Smooth muscle cell (in vitro differentiated cells): ENCODE measurements at regions not wholly inside any gene's neighbourhood (a gene's known extent, or its start where the extent isn't known, plus 50 kb on each side); places are given as distances from the start of the nearest gene placed in this dataset.
"Not testable (repeated sequence)": the region's sequence is repeated elsewhere in the genome, so short reads cannot be mapped to it uniquely, and the experiment has no call there.

Experiments used
- DNase-seq: peaks from one replicate; lab custom pipeline; 2025; ENCODE audit not compliant: unreplicated experiment; lab: John Stamatoyannopoulos, UW
- H2AFZ ChIP-seq: fragments of 200-600 bp; sonication (generic); 2 replicates; pipeline ENCODE4 v1.6.0; 2016; ENCODE audit warnings: antibody characterized with exemption, low read depth, mild to moderate bottlenecking
- H3F3A ChIP-seq: fragments of 200-600 bp; sonication (generic); 2 replicates; pipeline ENCODE4 v1.6.0; 2017; ENCODE audit warnings: antibody characterized with exemption, low read depth
- H3K27ac ChIP-seq: fragments of 200-600 bp; sonication (generic); 2 replicates; pipeline ENCODE4 v1.5.1; 2016; ENCODE audit warnings: low read depth, mild to moderate bottlenecking
- H3K27me3 ChIP-seq: fragments of 200-600 bp; sonication (generic); 2 replicates; pipeline ENCODE4 v1.6.1; 2016; ENCODE audit warnings: low read depth, mild to moderate bottlenecking
- H3K36me3 ChIP-seq: fragments of 200-600 bp; sonication (generic); 2 replicates; pipeline ENCODE4 v1.5.1; 2016; ENCODE audit warnings: low read depth
- H3K4me1 ChIP-seq: fragments of 200-600 bp; sonication (generic); 2 replicates; pipeline ENCODE4 v1.5.1; 2016; ENCODE audit warnings: low read depth
- H3K4me2 ChIP-seq: fragments of 200-600 bp; sonication (generic); 2 replicates; pipeline ENCODE4 v1.6.0; 2016; ENCODE audit warnings: mild to moderate bottlenecking
- H3K4me3 ChIP-seq: fragments of 200-600 bp; sonication (generic); 2 replicates; pipeline ENCODE4 v1.5.1; 2016; ENCODE audit warnings: mild to moderate bottlenecking
- H3K79me2 ChIP-seq: fragments of 200-600 bp; sonication (generic); 2 replicates; pipeline ENCODE4 v1.6.0; 2016; ENCODE audit warnings: low read depth, mild to moderate bottlenecking
- H3K9ac ChIP-seq: fragments of 200-600 bp; sonication (generic); 2 replicates; pipeline ENCODE4 v1.6.0; 2016; ENCODE audit warnings: low read depth
- H3K9me3 ChIP-seq: fragments of 200-600 bp; sonication (generic); replicated peaks from 2 replicates; pipeline ENCODE4 v1.5.1; 2016; ENCODE audit warnings: low read depth
- H4K20me1 ChIP-seq: fragments of 200-600 bp; sonication (generic); 2 replicates; pipeline ENCODE4 v1.6.0; 2016; ENCODE audit warnings: low read depth
- WGBS: methylation state at CpG from one replicate; pipeline ENCODE4 v1.1.7; 2016; ENCODE audit warnings: low lambda C conversion rate; 5-methylcytosine and 5-hydroxymethylcytosine counted together
- TF ChIP-seq, protein P1 (sequence below): fragments of 200-600 bp; sonication (generic); IDR thresholded peaks from 2 replicates; pipeline ENCODE4 v1.5.1; 2017; ENCODE audit warnings: borderline replicate concordance, mild to moderate bottlenecking, antibody characterized with exemption; ENCODE audit not compliant: insufficient read depth, poor library complexity, severe bottlenecking

DNA sequence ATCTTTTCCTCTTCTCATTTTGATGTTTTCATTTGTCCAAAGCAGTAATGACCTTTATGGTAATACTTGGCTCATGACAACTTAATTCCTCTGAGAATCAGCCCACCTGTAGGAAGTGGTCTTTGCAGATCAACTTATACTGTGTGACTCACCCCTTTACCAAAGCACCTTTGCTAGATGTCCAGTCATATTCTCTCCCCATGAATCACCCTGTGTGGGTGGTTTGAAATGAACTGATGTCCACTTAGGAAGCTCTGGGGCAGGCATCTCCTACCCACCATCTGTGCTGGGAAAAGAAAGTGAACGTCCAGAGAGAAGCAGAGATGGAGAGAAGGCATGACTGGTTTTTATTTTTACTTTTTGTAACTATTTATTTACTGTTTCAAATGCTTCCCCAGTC lies 410.3 kb downstream of the KIF20B start:
- H4K20me1 ChIP-seq: no peaks in the 10 kb centered on the region
- 13% methylated on average over 1 of the region's 1 CpG for WGBS
- H3K4me3 ChIP-seq: no peak overlapping the region
- no peaks in the 10 kb centered on the region for H3K79me2 ChIP-seq
- no peaks in the 10 kb centered on the region for H3F3A ChIP-seq
- no peaks in the 10 kb centered on the region for H3K36me3 ChIP-seq
- no peak overlapping the region for H3K4me2 ChIP-seq
- no peaks in the 10 kb centered on the region for H3K9me3 ChIP-seq
- TF ChIP-seq, protein P1, sequence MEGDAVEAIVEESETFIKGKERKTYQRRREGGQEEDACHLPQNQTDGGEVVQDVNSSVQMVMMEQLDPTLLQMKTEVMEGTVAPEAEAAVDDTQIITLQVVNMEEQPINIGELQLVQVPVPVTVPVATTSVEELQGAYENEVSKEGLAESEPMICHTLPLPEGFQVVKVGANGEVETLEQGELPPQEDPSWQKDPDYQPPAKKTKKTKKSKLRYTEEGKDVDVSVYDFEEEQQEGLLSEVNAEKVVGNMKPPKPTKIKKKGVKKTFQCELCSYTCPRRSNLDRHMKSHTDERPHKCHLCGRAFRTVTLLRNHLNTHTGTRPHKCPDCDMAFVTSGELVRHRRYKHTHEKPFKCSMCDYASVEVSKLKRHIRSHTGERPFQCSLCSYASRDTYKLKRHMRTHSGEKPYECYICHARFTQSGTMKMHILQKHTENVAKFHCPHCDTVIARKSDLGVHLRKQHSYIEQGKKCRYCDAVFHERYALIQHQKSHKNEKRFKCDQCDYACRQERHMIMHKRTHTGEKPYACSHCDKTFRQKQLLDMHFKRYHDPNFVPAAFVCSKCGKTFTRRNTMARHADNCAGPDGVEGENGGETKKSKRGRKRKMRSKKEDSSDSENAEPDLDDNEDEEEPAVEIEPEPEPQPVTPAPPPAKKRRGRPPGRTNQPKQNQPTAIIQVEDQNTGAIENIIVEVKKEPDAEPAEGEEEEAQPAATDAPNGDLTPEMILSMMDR: no peak
- H3K27me3 ChIP-seq: no peaks in the 10 kb centered on the region
- H3K9ac ChIP-seq: no peak overlapping the region
- DNase-seq: no peak
- H3K4me1 ChIP-seq: no peaks in the 10 kb centered on the region
- H3K27ac ChIP-seq: no peak overlapping the region
- no peak overlapping the region for H2AFZ ChIP-seq

DNA sequence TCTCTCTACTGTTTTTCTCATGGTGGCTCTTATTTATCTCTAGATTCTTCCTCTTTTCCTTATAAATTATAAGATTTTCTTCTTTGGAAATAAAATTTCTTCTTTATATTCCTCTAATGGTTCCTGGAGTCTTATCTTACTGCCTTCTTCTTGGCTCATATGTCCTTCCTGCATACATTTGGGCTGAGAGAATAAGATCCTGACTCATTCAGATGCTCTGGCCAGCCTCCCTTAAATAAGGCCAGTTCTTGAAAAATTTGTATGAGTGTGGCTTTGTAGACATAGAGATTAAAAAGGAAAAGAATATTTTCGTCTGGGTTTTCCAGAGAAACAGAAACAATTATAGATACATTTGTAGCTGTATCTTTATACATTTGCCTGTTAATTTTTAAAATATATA lies 411.3 kb downstream of the KIF20B start:
- no peaks in the 10 kb centered on the region for H3K36me3 ChIP-seq
- WGBS: 81% methylated on average over 1 of the region's 1 CpG

DNA sequence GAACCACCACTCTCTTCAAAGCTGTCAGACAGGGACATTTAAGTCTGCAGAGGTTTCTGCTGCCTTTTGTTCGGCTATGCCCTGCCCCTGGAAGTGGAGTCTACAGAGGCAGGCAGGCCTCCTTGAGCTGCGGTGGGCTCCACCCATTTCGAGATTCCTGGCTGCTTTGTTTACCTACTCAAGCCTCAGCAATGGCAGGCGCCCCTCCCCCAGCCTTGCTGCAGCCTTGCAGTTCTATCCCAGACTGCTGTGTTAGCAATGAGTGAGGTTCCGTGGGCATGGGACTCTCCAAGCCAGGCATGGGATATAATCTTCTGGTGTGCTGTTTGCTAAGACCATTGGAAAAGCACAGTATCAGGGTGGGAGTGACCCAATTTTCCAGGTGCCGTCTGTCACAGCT lies 417.2 kb downstream of the KIF20B start:
- not testable (repeated sequence) for H4K20me1 ChIP-seq, H3K4me2 ChIP-seq, H3K4me1 ChIP-seq, DNase-seq, H3K27me3 ChIP-seq, H3K27ac ChIP-seq, H3K9me3 ChIP-seq, H3K4me3 ChIP-seq, H2AFZ ChIP-seq, H3K36me3 ChIP-seq, H3K79me2 ChIP-seq, H3K9ac ChIP-seq, H3F3A ChIP-seq
- 92% methylated on average over 6 of the region's 6 CpGs for WGBS

More for the DNA sequence above, 411.3 kb downstream of the KIF20B start:
- Histone ChIP-seq H3K4me1 (no peaks in the 10 kb centered on the region), H3K9me3 (no peaks in the 10 kb centered on the region), H2AFZ (no peak overlapping the region), H3F3A (no peaks in the 10 kb centered on the region), H3K27ac (no peak overlapping the region), H3K4me2 (no peak overlapping the region), H3K9ac (no peak overlapping the region), H3K27me3 (no peaks in the 10 kb centered on the region), H3K79me2 (no peaks in the 10 kb centered on the region), H4K20me1 (no peaks in the 10 kb centered on the region), H3K4me3 (no peak overlapping the region)
- TF ChIP-seq, protein P1: no peak
- DNase-seq: no peak

DNA sequence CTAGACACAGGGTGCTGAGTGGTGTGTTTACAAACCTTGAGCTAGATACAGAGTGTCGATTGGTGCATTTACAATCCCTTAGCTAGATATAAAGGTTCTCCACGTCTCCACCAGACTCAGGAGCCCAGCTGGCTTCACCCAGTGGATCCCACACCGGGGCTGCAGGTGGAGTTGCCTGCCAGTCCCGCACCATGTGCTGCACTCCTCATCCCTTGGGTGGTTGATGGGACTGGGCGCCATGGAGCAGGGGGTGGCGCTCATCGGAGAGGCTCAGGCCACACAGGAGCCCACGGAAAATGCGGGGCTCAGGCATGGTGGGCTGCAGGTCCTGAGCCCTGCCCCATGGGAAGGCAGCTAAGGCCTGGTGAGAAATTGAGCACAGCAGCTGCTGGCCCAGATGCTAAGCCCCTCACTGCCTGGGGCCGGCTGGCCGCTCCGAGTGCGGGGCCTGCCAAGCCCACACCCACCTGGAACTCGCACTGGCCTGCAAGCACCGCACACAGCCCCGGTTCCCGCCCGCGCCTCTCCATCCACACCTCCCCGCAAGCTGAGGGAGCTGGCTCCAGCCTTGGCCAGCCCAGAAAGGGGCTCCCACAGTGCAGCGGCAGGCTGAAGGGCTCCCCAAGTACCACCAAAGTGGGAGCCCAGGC lies 418.4 kb downstream of the KIF20B start:
- DNase-seq, H3F3A ChIP-seq, H3K27ac ChIP-seq, H4K20me1 ChIP-seq, H2AFZ ChIP-seq, H3K79me2 ChIP-seq, H3K4me2 ChIP-seq, H3K4me3 ChIP-seq, H3K4me1 ChIP-seq, H3K9me3 ChIP-seq, H3K36me3 ChIP-seq, H3K27me3 ChIP-seq, H3K9ac ChIP-seq: not testable (repeated sequence)
- 85% methylated on average over 21 of the region's 21 CpGs for WGBS
